ENCODE measurements at regions not wholly inside any gene's neighbourhood (a gene's known extent, or its start where the extent isn't known, plus 50 kb on each side); places are given as distances from the start of the nearest gene placed in this dataset.

GRCh38 chr2:131641414-131642206, 113.9 kb downstream of the CCDC74A start:
- TF ChIP-seq CTCF (IDR thresholded peaks at IDR 0.05) (no peak), POLR2AphosphoS5 (IDR thresholded peaks at IDR 0.05; ENCODE audit: low read depth, low read length) (no peak), REST (IDR thresholded peaks at IDR 0.05; ENCODE audit: insufficient read depth in 1 of 2, low read depth in 2 of 2, low read length in 1 of 2) (no peak), SIN3A (IDR thresholded peaks at IDR 0.05; ENCODE audit: borderline replicate concordance, insufficient read depth, low read depth, low read length) (no peak), TCF7L2 (IDR thresholded peaks at IDR 0.05; ENCODE audit: low read depth, low read length) (no peak)

Measured in Panc1 (cell line).